Upper lobe of left lung (tissue), 6 donors: ENCODE measurements at regions not wholly inside any gene's neighbourhood (a gene's known extent, or its start where the extent isn't known, plus 50 kb on each side); places are given as distances from the start of the nearest gene placed in this dataset.

Source experiments
- ATAC-seq, 2 donors: fragments of 200-7000 bp; cut with Tn5 transposase; one replicate each; pipeline ENCODE4 v1.9.1; 2022; ENCODE audit warnings: mild to moderate bottlenecking in 2 of 2, moderate library complexity in 2 of 2; ENCODE audit not compliant: low FRiP score in 2 of 2
- DNase-seq, 2 donors: peaks; one replicate each; pipeline ENCODE4 v3.0.0-alpha.2; 2019 to 2020
- H3K27ac ChIP-seq, 4 donors: fragments of 200-600 bp; sonication (generic); one replicate each; pipeline ENCODE4 v1.5.1; 2016 to 2019
- H3K27me3 ChIP-seq, 4 donors: fragments of 200-600 bp; sonication (generic); one replicate each; pipeline ENCODE4 v1.5.1; 2017 to 2019
- H3K36me3 ChIP-seq, 4 donors: fragments of 200-600 bp; sonication (generic); one replicate each; pipeline ENCODE4 v1.5.1; 2016 to 2019
- H3K4me1 ChIP-seq, 4 donors: fragments of 200-600 bp; sonication (generic); one replicate each; pipeline ENCODE4 v1.5.1; 2018 to 2019
- H3K4me3 ChIP-seq, 4 donors: fragments of 200-600 bp; sonication (generic); one replicate each; pipeline ENCODE4 v1.5.1; 2017 to 2019; ENCODE audit warnings: mild to moderate bottlenecking in 2 of 4, moderate library complexity in 1 of 4
- H3K9me3 ChIP-seq, 4 donors: fragments of 200-600 bp; sonication (generic); one replicate each; pipeline ENCODE4 v1.5.1; 2018 to 2019
- CTCF ChIP-seq, 6 experiments: fragments of 450-650 bp in 4 of 6; fragments of 200-600 bp in 2 of 6; sonication (generic) in 2 of 6; IDR thresholded peaks; one replicate each; pipeline ENCODE4 v1.5.1; 2016 to 2019; ENCODE audit warnings: antibody characterized with exemption in 6 of 6
- EP300 ChIP-seq, 4 donors: sonication (generic); formaldehyde crosslinking; IDR thresholded peaks; one replicate each; pipeline ENCODE4 v1.5.1; 2017; ENCODE audit warnings: antibody characterized with exemption in 4 of 4, control low read depth in 2 of 4
- POLR2A ChIP-seq, 4 donors: fragments of 450-650 bp; IDR thresholded peaks; one replicate each; pipeline ENCODE4 v1.5.1; 2016 to 2017; ENCODE audit warnings: antibody characterized with exemption in 4 of 4, mild to moderate bottlenecking in 2 of 4
- POLR2AphosphoS5 ChIP-seq, 2 donors: sonication (generic); formaldehyde crosslinking; IDR thresholded peaks; one replicate each; pipeline ENCODE4 v1.5.1; 2017; ENCODE audit warnings: antibody characterized with exemption in 2 of 2
- WGBS, 2 donors: methylation state at CpG; one replicate each; pipeline ENCODE4 v1.1.5; 2017 to 2018; 5-methylcytosine and 5-hydroxymethylcytosine counted together
- donor health status: DM: no; HTN: no; CAD: no; lungs with moderate emphysema.
- donor health status: DM: no; HTN: yes; CAD: no; lungs with severe emphysema.

- H3K4me3 ChIP-seq: no peak overlapping the region
- no peaks in the 10 kb centered on the region for H3K4me1 ChIP-seq
- H3K9me3 ChIP-seq: peaks cover 0 to 10% (median 6%) of the 10 kb centered on the region in 4 donors
- TF ChIP-seq POLR2A (IDR thresholded peaks at IDR 0.05) (no peak), EP300 (IDR thresholded peaks at IDR 0.05) (no peak), CTCF (IDR thresholded peaks at IDR 0.05) (no peak), POLR2AphosphoS5 (IDR thresholded peaks at IDR 0.05) (no peak)
- no peak for ATAC-seq
- no peak overlapping the region for H3K27ac ChIP-seq
- H3K27me3 ChIP-seq: no peaks in the 10 kb centered on the region
- WGBS, 2 donors: 82 to 90% methylated on average over 1 of the region's 1 CpG
- H3K36me3 ChIP-seq: no peaks in the 10 kb centered on the region
- DNase-seq: no peak
These were observed 311.9 kb upstream of the PRDM1 start for GRCh38 chr6:105774247-105774646.

- TF ChIP-seq POLR2AphosphoS5 (IDR thresholded peaks at IDR 0.05) (no peak), EP300 (IDR thresholded peaks at IDR 0.05) (no peak), POLR2A (IDR thresholded peaks at IDR 0.05) (no peak), CTCF (IDR thresholded peaks at IDR 0.05) (no peak)
- 100% methylated on average over 1 of the region's 1 CpG for WGBS, 2 donors
- no peaks in the 10 kb centered on the region for H3K4me1 ChIP-seq
These were observed 314.7 kb upstream of the PRDM1 start for GRCh38 chr6:105771313-105771970.

GRCh38 chr6:105769987-105770386 lies 316.1 kb upstream of the PRDM1 start:
- ATAC-seq: no peak
- 84 to 95% methylated on average over 2 of the region's 2 CpGs for WGBS, 2 donors

More at GRCh38 chr6:105771313-105771970, 314.7 kb upstream of the PRDM1 start:
- Histone ChIP-seq H3K9me3 (peaks cover 0 to 10% (median 6%) of the 10 kb centered on the region in 4 donors), H3K36me3 (no peaks in the 10 kb centered on the region), H3K27me3 (no peaks in the 10 kb centered on the region), H3K27ac (no peak overlapping the region), H3K4me3 (no peak overlapping the region)
- no peak for ATAC-seq
- DNase-seq: no peak

GRCh38 chr6:105769197-105769596 lies 316.9 kb upstream of the PRDM1 start:
- DNase-seq (no peak), ATAC-seq (no peak)
- Histone ChIP-seq H3K4me1 (no peaks in the 10 kb centered on the region), H3K27me3 (no peaks in the 10 kb centered on the region), H3K27ac (no peak overlapping the region), H3K36me3 (no peaks in the 10 kb centered on the region), H3K9me3 (no peaks in the 10 kb centered on the region), H3K4me3 (no peak overlapping the region)
- TF ChIP-seq POLR2AphosphoS5 (IDR thresholded peaks at IDR 0.05): no peak
- no peak for TF ChIP-seq CTCF (IDR thresholded peaks at IDR 0.05)
- TF ChIP-seq POLR2A (IDR thresholded peaks at IDR 0.05): no peak
- TF ChIP-seq EP300 (IDR thresholded peaks at IDR 0.05): no peak
- 95 to 97% methylated on average over 1 of the region's 1 CpG for WGBS, 2 donors

More at GRCh38 chr6:105769987-105770386, 316.1 kb upstream of the PRDM1 start:
- H3K27me3 ChIP-seq: no peaks in the 10 kb centered on the region
- no peak for DNase-seq
- H3K36me3 ChIP-seq: no peaks in the 10 kb centered on the region
- H3K4me3 ChIP-seq: no peak overlapping the region
- TF ChIP-seq POLR2AphosphoS5 (IDR thresholded peaks at IDR 0.05): no peak
- no peak for TF ChIP-seq EP300 (IDR thresholded peaks at IDR 0.05)
- no peak for TF ChIP-seq CTCF (IDR thresholded peaks at IDR 0.05)
- no peak for TF ChIP-seq POLR2A (IDR thresholded peaks at IDR 0.05)
- H3K27ac ChIP-seq: no peak overlapping the region
- peaks cover 0 to 3% (median 2%) of the 10 kb centered on the region in 4 donors for H3K9me3 ChIP-seq
- H3K4me1 ChIP-seq: no peaks in the 10 kb centered on the region

GRCh38 chr6:105767541-105767940 lies 318.6 kb upstream of the PRDM1 start:
- DNase-seq (no peak), ATAC-seq (no peak)
- H3K4me1 ChIP-seq: no peaks in the 10 kb centered on the region
- H3K27ac ChIP-seq: no peak overlapping the region
- H3K4me3 ChIP-seq: no peak overlapping the region
- TF ChIP-seq EP300 (IDR thresholded peaks at IDR 0.05): no peak
- H3K9me3 ChIP-seq: no peaks in the 10 kb centered on the region
- WGBS, 2 donors: 72 to 75% methylated on average over 3 of the region's 3 CpGs
- H3K36me3 ChIP-seq: no peaks in the 10 kb centered on the region
- H3K27me3 ChIP-seq: no peaks in the 10 kb centered on the region
